GM10266 (cell line): ENCODE measurements at regions not wholly inside any gene's neighbourhood (a gene's known extent, or its start where the extent isn't known, plus 50 kb on each side); places are given as distances from the start of the nearest gene placed in this dataset.

ENCODE experiments used
- DNase-seq: peaks from one replicate; pipeline ENCODE4 v3.0.0; 2012; ENCODE audit errors: extremely low spot score
- CTCF ChIP-seq: IDR thresholded peaks from 2 replicates; pipeline ENCODE4 v1.5.1; 2012; ENCODE audit warnings: mild to moderate bottlenecking, low read depth; ENCODE audit not compliant: control insufficient read depth, insufficient read depth; ENCODE audit errors: missing control alignments

- no peak for DNase-seq
Observed at GRCh38 chr1:37161171-37161570, 126.9 kb upstream of the GRIK3 start.

GRCh38 chr1:37162059-37162458 is 127.7 kb upstream of the GRIK3 start:
- no peak for TF ChIP-seq CTCF
- DNase-seq: no peak

More at GRCh38 chr1:37161171-37161570, 126.9 kb upstream of the GRIK3 start:
- TF ChIP-seq CTCF: no peak

GRCh38 chr1:37166005-37166404 is 131.7 kb upstream of the GRIK3 start:
- TF ChIP-seq CTCF: no peak
- DNase-seq: no peak

GRCh38 chr1:37167479-37167878 is 133.2 kb upstream of the GRIK3 start:
- TF ChIP-seq CTCF: no peak
- DNase-seq: no peak

GRCh38 chr1:37169241-37169640 is 134.9 kb upstream of the GRIK3 start:
- TF ChIP-seq CTCF: no peak
- DNase-seq: no peak

GRCh38 chr1:37169743-37170275 is 135.5 kb upstream of the GRIK3 start:
- no peak for DNase-seq
- no peak for TF ChIP-seq CTCF

- TF ChIP-seq CTCF: no peak
- DNase-seq: no peak
Observed at GRCh38 chr1:37171691-37172090, 137.4 kb upstream of the GRIK3 start.
